Lower leg skin (tissue), 3 donors: ENCODE measurements at regions not wholly inside any gene's neighbourhood (a gene's known extent, or its start where the extent isn't known, plus 50 kb on each side); places are given as distances from the start of the nearest gene placed in this dataset.

ENCODE experiments used
- POLR2A ChIP-seq, 2 donors: fragments of 450-650 bp; IDR thresholded peaks; one replicate each; pipeline ENCODE4 v1.6.1; 2016 to 2017; ENCODE audit warnings: antibody characterized with exemption in 2 of 2, mild to moderate bottlenecking in 1 of 2, moderate library complexity in 1 of 2
- TF ChIP-seq, protein P1 (sequence below), 3 donors: fragments of 450-650 bp; IDR thresholded peaks; one replicate each; pipeline ENCODE4 v1.5.1; 2016; ENCODE audit warnings: antibody characterized with exemption in 3 of 3, mild to moderate bottlenecking in 3 of 3, moderate library complexity in 2 of 3

- TF ChIP-seq, protein P1, sequence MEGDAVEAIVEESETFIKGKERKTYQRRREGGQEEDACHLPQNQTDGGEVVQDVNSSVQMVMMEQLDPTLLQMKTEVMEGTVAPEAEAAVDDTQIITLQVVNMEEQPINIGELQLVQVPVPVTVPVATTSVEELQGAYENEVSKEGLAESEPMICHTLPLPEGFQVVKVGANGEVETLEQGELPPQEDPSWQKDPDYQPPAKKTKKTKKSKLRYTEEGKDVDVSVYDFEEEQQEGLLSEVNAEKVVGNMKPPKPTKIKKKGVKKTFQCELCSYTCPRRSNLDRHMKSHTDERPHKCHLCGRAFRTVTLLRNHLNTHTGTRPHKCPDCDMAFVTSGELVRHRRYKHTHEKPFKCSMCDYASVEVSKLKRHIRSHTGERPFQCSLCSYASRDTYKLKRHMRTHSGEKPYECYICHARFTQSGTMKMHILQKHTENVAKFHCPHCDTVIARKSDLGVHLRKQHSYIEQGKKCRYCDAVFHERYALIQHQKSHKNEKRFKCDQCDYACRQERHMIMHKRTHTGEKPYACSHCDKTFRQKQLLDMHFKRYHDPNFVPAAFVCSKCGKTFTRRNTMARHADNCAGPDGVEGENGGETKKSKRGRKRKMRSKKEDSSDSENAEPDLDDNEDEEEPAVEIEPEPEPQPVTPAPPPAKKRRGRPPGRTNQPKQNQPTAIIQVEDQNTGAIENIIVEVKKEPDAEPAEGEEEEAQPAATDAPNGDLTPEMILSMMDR (IDR thresholded peaks at IDR 0.05), result no peak
- TF ChIP-seq POLR2A (IDR thresholded peaks at IDR 0.05), result no peak
These were observed 229.3 kb upstream of the KLF14 start for GRCh38 chr7:130963339-130963738.
